GM12878 (cell line): ENCODE measurements at regions not wholly inside any gene's neighbourhood (a gene's known extent, or its start where the extent isn't known, plus 50 kb on each side); places are given as distances from the start of the nearest gene placed in this dataset.

Source experiments
- ATAC-seq: fragments of 200-7000 bp; cut with Tn5 transposase; 3 replicates; pipeline ENCODE4 v1.9.1; 2020; ENCODE audit warnings: mild to moderate bottlenecking, moderate library complexity
- BruUV-seq: library from RNA; stranded (reverse); fragments of 400-500 nt; replicated peaks from 2 replicates; lab custom pipeline; 2021; lab: Mats Ljungman, UMichigan
- CTCF ChIA-PET: fragments of 300-600 bp; sonication (Branson Sonifier 250); formaldehyde crosslinking; extraction: SDS; loops from one replicate; lab custom pipeline; 2021; ENCODE audit warnings: inconsistent platforms; lab: Yijun Ruan, JAX
- POLR2A ChIA-PET: fragments of 350-600 bp; formaldehyde crosslinking; extraction: SDS; loops from one replicate; lab custom pipeline; 2021; ENCODE audit warnings: inconsistent platforms; lab: Charles Lee
- RAD21 ChIA-PET: fragments of 300-600 bp; sonication (Branson Sonifier 250); formaldehyde crosslinking; loops from one replicate; lab custom pipeline; 2023; ENCODE audit warnings: antibody characterized with exemption; ENCODE audit not compliant: unreplicated experiment; lab: Charles Lee
- SMC1A ChIA-PET: fragments of 300-600 bp; sonication (Branson Sonifier 250); formaldehyde crosslinking; loops from one replicate; lab custom pipeline; 2023; ENCODE audit not compliant: unreplicated experiment, uncharacterized antibody; lab: Charles Lee
- DNase-seq: peaks from one replicate; pipeline ENCODE4 v3.0.0-alpha.2; 2011; ENCODE audit warnings: low read depth, low spot score
- FAIRE-seq: peaks from 3 replicates; lab custom pipeline; 2011; peaks lifted over from hg19 to GRCh38; lab: Jason Lieb, UNC
- H2AFZ ChIP-seq: 2 replicates; pipeline ENCODE4 v1.6.0; 2011; ENCODE audit warnings: low read depth, low read length, control low read depth; ENCODE audit not compliant: control insufficient read depth
- H3K27ac ChIP-seq: 2 replicates; pipeline ENCODE4 v1.5.1; 2011; ENCODE audit warnings: control low read depth; ENCODE audit not compliant: control insufficient read depth, insufficient read depth
- H3K27me3 ChIP-seq, 2 experiments: replicated peaks in 1 of 2; 2 replicates each; pipeline versions ENCODE4 v1.6.0 to v1.6.1; 2011; ENCODE audit warnings: low read length in 1 of 2; ENCODE audit not compliant: control insufficient read depth in 2 of 2, insufficient read depth in 2 of 2
- H3K36me3 ChIP-seq, 2 experiments: 2 replicates each; pipeline ENCODE4 v1.5.1; 2011; ENCODE audit warnings: low read length in 1 of 2; ENCODE audit not compliant: control insufficient read depth in 2 of 2, insufficient read depth in 2 of 2
- H3K4me1 ChIP-seq: 2 replicates; pipeline ENCODE4 v1.6.1; 2011; ENCODE audit warnings: mild to moderate bottlenecking, low read length, moderate library complexity, mixed read lengths; ENCODE audit not compliant: control insufficient read depth, insufficient read depth
- H3K4me2 ChIP-seq: 2 replicates; pipeline ENCODE4 v1.6.0; 2011; ENCODE audit warnings: control low read depth; ENCODE audit not compliant: control insufficient read depth, insufficient read depth
- H3K4me3 ChIP-seq: fragments of 200-600 bp; sonication (generic); 2 replicates; pipeline ENCODE4 v1.5.1; 2016
- H3K79me2 ChIP-seq: 2 replicates; pipeline ENCODE4 v1.6.0; 2011; ENCODE audit warnings: low read length; ENCODE audit not compliant: control insufficient read depth, insufficient read depth
- H3K9ac ChIP-seq: 2 replicates; pipeline ENCODE4 v1.8.0; 2011; ENCODE audit warnings: low read length, control low read depth, mixed read lengths; ENCODE audit not compliant: control insufficient read depth, insufficient read depth
- H3K9me3 ChIP-seq: replicated peaks from 3 replicates; pipeline ENCODE4 v1.5.1; 2011; ENCODE audit warnings: mild to moderate bottlenecking, low read length; ENCODE audit not compliant: control insufficient read depth, insufficient read depth
- H4K20me1 ChIP-seq: 2 replicates; pipeline ENCODE4 v1.6.0; 2011; ENCODE audit not compliant: control insufficient read depth, insufficient read depth
- ATF2 ChIP-seq: IDR thresholded peaks from 2 replicates; pipeline ENCODE4 v1.6.1; 2012; ENCODE audit warnings: low read length, inconsistent platforms
- ATF7 ChIP-seq: fragments of 450-650 bp; IDR thresholded peaks from 2 replicates; pipeline ENCODE4 v1.6.1; 2016; ENCODE audit warnings: low read depth, mild to moderate bottlenecking
- CREB1 ChIP-seq: IDR thresholded peaks from 2 replicates; pipeline ENCODE4 v1.6.1; 2012; ENCODE audit warnings: low read depth, mild to moderate bottlenecking, inconsistent platforms
- DPF2 ChIP-seq: fragments of 450-650 bp; IDR thresholded peaks from 2 replicates; pipeline ENCODE4 v1.6.1; 2017; ENCODE audit warnings: mild to moderate bottlenecking
- JUNB ChIP-seq: IDR thresholded peaks from 2 replicates; pipeline ENCODE4 v1.6.1; 2016; ENCODE audit warnings: antibody characterized with exemption, mild to moderate bottlenecking
- NFXL1 ChIP-seq: fragments of 450-650 bp; IDR thresholded peaks from 2 replicates; pipeline ENCODE4 v1.6.1; 2017; ENCODE audit warnings: antibody characterized with exemption, mild to moderate bottlenecking, borderline replicate concordance
- PBX3 ChIP-seq: IDR thresholded peaks from 2 replicates; pipeline ENCODE4 v1.6.1; 2011; ENCODE audit warnings: mild to moderate bottlenecking, low read depth, low read length, moderate library complexity; ENCODE audit not compliant: insufficient replicate concordance
- RUNX3 ChIP-seq: IDR thresholded peaks from 2 replicates; pipeline ENCODE4 v1.6.1; 2012; ENCODE audit warnings: low read length, inconsistent platforms
- SMARCA5 ChIP-seq: fragments of 450-650 bp; IDR thresholded peaks from 2 replicates; pipeline ENCODE4 v1.6.1; 2017; ENCODE audit warnings: mild to moderate bottlenecking
- SMC3 ChIP-seq: IDR thresholded peaks from 2 replicates; pipeline ENCODE4 v1.6.1; 2011; ENCODE audit warnings: low read length, improper control_type of control experiment, borderline replicate concordance
- TCF3 ChIP-seq: IDR thresholded peaks from 2 replicates; pipeline ENCODE4 v1.6.1; 2012; ENCODE audit warnings: low read depth, mild to moderate bottlenecking, low read length, borderline replicate concordance; ENCODE audit not compliant: insufficient read depth
- USF2 ChIP-seq: IDR thresholded peaks from 2 replicates; pipeline ENCODE4 v1.6.1; 2011; ENCODE audit warnings: low read depth, low read length, improper control_type of control experiment, borderline replicate concordance
- WGBS: methylation state at CpG from one replicate; pipeline ENCODE4 v1.1.6; 2016; ENCODE audit warnings: low lambda C conversion rate; ENCODE audit not compliant: insufficient replicate concordance, insufficient coverage; ENCODE audit errors: missing lambda C conversion rate; 5-methylcytosine and 5-hydroxymethylcytosine counted together
- in situ Hi-C: fragments of 300-500 bp; cut with MboI; formaldehyde crosslinking; loops from 9 replicates; pipeline ENCODE4 v1.14.3; 2018; ENCODE audit warnings: mixed read lengths
- intact Hi-C: fragments of 100-400 bp; cut with micrococcal nuclease; formaldehyde crosslinking; loops from one replicate; pipeline ENCODE4 v1.14.2; 2022; ENCODE audit not compliant: unreplicated experiment
- TF ChIP-seq, protein P1 (sequence below): fragments of 450-650 bp; IDR thresholded peaks from 2 replicates; pipeline ENCODE4 v1.6.1; 2016; ENCODE audit warnings: mild to moderate bottlenecking

DNA sequence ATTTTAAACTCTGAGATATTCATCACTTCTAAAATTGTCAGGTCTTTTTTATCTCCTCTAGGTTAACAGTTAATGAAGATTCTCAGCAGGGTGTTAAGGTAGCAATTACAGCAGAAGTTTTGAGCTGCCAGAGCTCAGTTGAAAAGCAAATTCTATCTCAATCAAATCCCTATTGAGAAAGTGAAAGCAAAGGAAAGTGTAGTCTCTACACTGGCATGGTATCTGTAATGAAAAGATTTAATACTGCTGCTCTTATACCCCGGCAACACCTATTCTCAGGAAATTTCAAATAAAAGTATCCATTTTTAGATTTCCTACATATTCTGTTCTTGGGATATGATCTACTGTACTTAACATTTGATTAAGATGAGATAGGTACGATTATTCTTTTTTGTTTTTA, 913.5 kb downstream of the MRPL39 start:
- ChIA-PET SMC1A (interaction anchor here (1.3 kb wide), 1 partner anchor 9 kb away, joined by 3 read pairs; no protein-coding TSS in a partner anchor), POLR2A (no interaction called here), CTCF (no interaction called here), RAD21 (no interaction called here)
- ATAC-seq = 0 out of 3 replicates have a peak, but pooled peaks have one; percentile 27
- TF ChIP-seq, protein P1, sequence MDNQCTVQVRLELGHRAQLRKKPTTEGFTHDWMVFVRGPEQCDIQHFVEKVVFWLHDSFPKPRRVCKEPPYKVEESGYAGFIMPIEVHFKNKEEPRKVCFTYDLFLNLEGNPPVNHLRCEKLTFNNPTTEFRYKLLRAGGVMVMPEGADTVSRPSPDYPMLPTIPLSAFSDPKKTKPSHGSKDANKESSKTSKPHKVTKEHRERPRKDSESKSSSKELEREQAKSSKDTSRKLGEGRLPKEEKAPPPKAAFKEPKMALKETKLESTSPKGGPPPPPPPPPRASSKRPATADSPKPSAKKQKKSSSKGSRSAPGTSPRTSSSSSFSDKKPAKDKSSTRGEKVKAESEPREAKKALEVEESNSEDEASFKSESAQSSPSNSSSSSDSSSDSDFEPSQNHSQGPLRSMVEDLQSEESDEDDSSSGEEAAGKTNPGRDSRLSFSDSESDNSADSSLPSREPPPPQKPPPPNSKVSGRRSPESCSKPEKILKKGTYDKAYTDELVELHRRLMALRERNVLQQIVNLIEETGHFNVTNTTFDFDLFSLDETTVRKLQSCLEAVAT = no peak
- no peak for TF ChIP-seq NFXL1
- no peak for TF ChIP-seq TCF3
- TF ChIP-seq RUNX3 = no peak
- Histone ChIP-seq H3K27me3 (no peaks in the 10 kb centered on the region), H2AFZ (no peak overlapping the region), H3K4me2 (no peak overlapping the region), H3K79me2 (no peaks in the 10 kb centered on the region), H3K36me3 (no peaks in the 10 kb centered on the region), H4K20me1 (no peaks in the 10 kb centered on the region), H3K9me3 (no peaks in the 10 kb centered on the region), H3K27ac (no peak overlapping the region), H3K9ac (no peak overlapping the region), H3K4me1 (no peaks in the 10 kb centered on the region), H3K4me3 (no peak overlapping the region)
- no TSS peak for BruUV-seq
- in situ Hi-C loops = no loop called here
- intact Hi-C loops = no loop called here
- DNase-seq = no peak
- FAIRE-seq = no peak
- WGBS = 43% methylated on average over 2 of the region's 2 CpGs

- Histone ChIP-seq H3K27me3 (no peaks in the 10 kb centered on the region), H3K36me3 (no peaks in the 10 kb centered on the region), H3K4me2 (no peak overlapping the region), H3K9ac (no peak overlapping the region), H4K20me1 (no peaks in the 10 kb centered on the region), H3K27ac (no peak overlapping the region), H3K4me3 (no peak overlapping the region), H2AFZ (no peak overlapping the region), H3K79me2 (no peaks in the 10 kb centered on the region), H3K4me1 (no peaks in the 10 kb centered on the region), H3K9me3 (no peaks in the 10 kb centered on the region)
- ChIA-PET CTCF (no interaction called here), POLR2A (no interaction called here), RAD21 (no interaction called here), SMC1A (no interaction called here)
- no TSS peak for BruUV-seq
- FAIRE-seq = no peak
- no peak for ATAC-seq
- in situ Hi-C loops = no loop called here
- DNase-seq = no peak
- 2% methylated on average over 2 of the region's 2 CpGs for WGBS
- intact Hi-C loops = no loop called here
- TF ChIP-seq CREB1 (no peak), USF2 (no peak), SMARCA5 (no peak), DPF2 (no peak), ATF7 (no peak), JUNB (no peak), SMC3 (no peak), PBX3 (no peak), ATF2 (no peak)
Measured at GRCh38 chr21:24681456-24681855, 925.8 kb downstream of the MRPL39 start.
